ENCODE measurements at regions not wholly inside any gene's neighbourhood (a gene's known extent, or its start where the extent isn't known, plus 50 kb on each side); places are given as distances from the start of the nearest gene placed in this dataset.

DNA sequence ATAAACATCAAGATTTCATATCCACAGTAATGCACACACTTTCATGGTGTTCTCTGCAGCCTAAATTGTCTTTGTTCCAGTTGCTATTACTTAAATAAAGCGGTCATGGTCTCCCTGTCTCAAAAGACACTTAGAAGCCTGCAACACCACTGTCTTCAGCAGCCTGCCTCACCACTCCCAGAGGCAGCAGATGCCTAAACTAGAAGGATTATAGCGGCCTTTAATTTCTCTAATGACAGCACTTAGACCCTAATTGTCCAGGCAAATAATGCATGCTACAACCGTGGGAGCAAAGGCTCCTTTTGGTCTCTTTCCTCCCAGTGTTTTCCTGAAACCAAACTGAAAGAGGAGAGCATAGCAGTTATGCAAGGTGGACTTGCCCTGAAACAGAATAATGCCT, 248.8 kb upstream of the SLC39A10 start:
- TF ChIP-seq ZSCAN18 (CRISPR knock-in tag; IDR thresholded peaks at IDR 0.05): no peak
- no peak for TF ChIP-seq FOXJ3 (CRISPR knock-in tag; IDR thresholded peaks at IDR 0.05; ENCODE audit: borderline replicate concordance)
- no peak for TF ChIP-seq SMAD4 (CRISPR knock-in tag; IDR thresholded peaks at IDR 0.05)
- no peak for TF ChIP-seq TEAD1 (CRISPR knock-in tag; IDR thresholded peaks at IDR 0.05)
- TF ChIP-seq MLX (CRISPR knock-in tag; IDR thresholded peaks at IDR 0.05): no peak
- TF ChIP-seq CBFB (CRISPR knock-in tag; IDR thresholded peaks at IDR 0.05; ENCODE audit: low read depth): no peak
- no peak for TF ChIP-seq JUN (CRISPR knock-in tag; IDR thresholded peaks at IDR 0.05)
- no peak for TF ChIP-seq TP53 (CRISPR knock-in tag; IDR thresholded peaks at IDR 0.05)
- TF ChIP-seq, protein P1, sequence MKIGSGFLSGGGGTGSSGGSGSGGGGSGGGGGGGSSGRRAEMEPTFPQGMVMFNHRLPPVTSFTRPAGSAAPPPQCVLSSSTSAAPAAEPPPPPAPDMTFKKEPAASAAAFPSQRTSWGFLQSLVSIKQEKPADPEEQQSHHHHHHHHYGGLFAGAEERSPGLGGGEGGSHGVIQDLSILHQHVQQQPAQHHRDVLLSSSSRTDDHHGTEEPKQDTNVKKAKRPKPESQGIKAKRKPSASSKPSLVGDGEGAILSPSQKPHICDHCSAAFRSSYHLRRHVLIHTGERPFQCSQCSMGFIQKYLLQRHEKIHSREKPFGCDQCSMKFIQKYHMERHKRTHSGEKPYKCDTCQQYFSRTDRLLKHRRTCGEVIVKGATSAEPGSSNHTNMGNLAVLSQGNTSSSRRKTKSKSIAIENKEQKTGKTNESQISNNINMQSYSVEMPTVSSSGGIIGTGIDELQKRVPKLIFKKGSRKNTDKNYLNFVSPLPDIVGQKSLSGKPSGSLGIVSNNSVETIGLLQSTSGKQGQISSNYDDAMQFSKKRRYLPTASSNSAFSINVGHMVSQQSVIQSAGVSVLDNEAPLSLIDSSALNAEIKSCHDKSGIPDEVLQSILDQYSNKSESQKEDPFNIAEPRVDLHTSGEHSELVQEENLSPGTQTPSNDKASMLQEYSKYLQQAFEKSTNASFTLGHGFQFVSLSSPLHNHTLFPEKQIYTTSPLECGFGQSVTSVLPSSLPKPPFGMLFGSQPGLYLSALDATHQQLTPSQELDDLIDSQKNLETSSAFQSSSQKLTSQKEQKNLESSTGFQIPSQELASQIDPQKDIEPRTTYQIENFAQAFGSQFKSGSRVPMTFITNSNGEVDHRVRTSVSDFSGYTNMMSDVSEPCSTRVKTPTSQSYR (CRISPR knock-in tag; IDR thresholded peaks at IDR 0.05): no peak
- TF ChIP-seq, protein P2, sequence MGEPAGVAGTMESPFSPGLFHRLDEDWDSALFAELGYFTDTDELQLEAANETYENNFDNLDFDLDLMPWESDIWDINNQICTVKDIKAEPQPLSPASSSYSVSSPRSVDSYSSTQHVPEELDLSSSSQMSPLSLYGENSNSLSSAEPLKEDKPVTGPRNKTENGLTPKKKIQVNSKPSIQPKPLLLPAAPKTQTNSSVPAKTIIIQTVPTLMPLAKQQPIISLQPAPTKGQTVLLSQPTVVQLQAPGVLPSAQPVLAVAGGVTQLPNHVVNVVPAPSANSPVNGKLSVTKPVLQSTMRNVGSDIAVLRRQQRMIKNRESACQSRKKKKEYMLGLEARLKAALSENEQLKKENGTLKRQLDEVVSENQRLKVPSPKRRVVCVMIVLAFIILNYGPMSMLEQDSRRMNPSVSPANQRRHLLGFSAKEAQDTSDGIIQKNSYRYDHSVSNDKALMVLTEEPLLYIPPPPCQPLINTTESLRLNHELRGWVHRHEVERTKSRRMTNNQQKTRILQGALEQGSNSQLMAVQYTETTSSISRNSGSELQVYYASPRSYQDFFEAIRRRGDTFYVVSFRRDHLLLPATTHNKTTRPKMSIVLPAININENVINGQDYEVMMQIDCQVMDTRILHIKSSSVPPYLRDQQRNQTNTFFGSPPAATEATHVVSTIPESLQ (CRISPR knock-in tag; IDR thresholded peaks at IDR 0.05): no peak
- TF ChIP-seq JAZF1 (CRISPR knock-in tag; IDR thresholded peaks at IDR 0.05): no peak
- TF ChIP-seq PREB (CRISPR knock-in tag; IDR thresholded peaks at IDR 0.05; ENCODE audit: borderline replicate concordance): no peak
- TF ChIP-seq NFYB (CRISPR knock-in tag; conservative IDR thresholded peaks at IDR 0.05; ENCODE audit: low read depth): no peak
- TF ChIP-seq NFE2L1 (CRISPR knock-in tag; IDR thresholded peaks at IDR 0.05): no peak
- TF ChIP-seq EMX1 (CRISPR knock-in tag; IDR thresholded peaks at IDR 0.05): no peak
- TF ChIP-seq RELA (CRISPR knock-in tag; IDR thresholded peaks at IDR 0.05; ENCODE audit: borderline replicate concordance): no peak
- TF ChIP-seq, protein P3, sequence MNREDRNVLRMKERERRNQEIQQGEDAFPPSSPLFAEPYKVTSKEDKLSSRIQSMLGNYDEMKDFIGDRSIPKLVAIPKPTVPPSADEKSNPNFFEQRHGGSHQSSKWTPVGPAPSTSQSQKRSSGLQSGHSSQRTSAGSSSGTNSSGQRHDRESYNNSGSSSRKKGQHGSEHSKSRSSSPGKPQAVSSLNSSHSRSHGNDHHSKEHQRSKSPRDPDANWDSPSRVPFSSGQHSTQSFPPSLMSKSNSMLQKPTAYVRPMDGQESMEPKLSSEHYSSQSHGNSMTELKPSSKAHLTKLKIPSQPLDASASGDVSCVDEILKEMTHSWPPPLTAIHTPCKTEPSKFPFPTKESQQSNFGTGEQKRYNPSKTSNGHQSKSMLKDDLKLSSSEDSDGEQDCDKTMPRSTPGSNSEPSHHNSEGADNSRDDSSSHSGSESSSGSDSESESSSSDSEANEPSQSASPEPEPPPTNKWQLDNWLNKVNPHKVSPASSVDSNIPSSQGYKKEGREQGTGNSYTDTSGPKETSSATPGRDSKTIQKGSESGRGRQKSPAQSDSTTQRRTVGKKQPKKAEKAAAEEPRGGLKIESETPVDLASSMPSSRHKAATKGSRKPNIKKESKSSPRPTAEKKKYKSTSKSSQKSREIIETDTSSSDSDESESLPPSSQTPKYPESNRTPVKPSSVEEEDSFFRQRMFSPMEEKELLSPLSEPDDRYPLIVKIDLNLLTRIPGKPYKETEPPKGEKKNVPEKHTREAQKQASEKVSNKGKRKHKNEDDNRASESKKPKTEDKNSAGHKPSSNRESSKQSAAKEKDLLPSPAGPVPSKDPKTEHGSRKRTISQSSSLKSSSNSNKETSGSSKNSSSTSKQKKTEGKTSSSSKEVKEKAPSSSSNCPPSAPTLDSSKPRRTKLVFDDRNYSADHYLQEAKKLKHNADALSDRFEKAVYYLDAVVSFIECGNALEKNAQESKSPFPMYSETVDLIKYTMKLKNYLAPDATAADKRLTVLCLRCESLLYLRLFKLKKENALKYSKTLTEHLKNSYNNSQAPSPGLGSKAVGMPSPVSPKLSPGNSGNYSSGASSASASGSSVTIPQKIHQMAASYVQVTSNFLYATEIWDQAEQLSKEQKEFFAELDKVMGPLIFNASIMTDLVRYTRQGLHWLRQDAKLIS (CRISPR knock-in tag; IDR thresholded peaks at IDR 0.05; ENCODE audit: borderline replicate concordance): no peak
- TF ChIP-seq ARID4B (CRISPR knock-in tag; IDR thresholded peaks at IDR 0.05; ENCODE audit: borderline replicate concordance): no peak
- TF ChIP-seq ZBTB21 (CRISPR knock-in tag; IDR thresholded peaks at IDR 0.05; ENCODE audit: borderline replicate concordance): no peak
- no peak for TF ChIP-seq GTF2I (CRISPR knock-in tag; conservative IDR thresholded peaks at IDR 0.05)
- ATAC-seq: no peak
- Mint-ChIP-seq H3K4me1 (peaks cover 26% of the 10 kb centered on the region), H3K36me3 (no peaks in the 10 kb centered on the region), H3K27ac (no peak overlapping the region), H3K27me3 (ENCODE audit: low read depth) (no peaks in the 10 kb centered on the region), H3K4me3 (no peak overlapping the region), H3K9me3 (no peaks in the 10 kb centered on the region)
- DNase-seq (ENCODE audit: low spot score): no peak
- ChIA-PET CTCF (no interaction called here), POLR2A (no interaction called here)

All from WTC11 (cell line).